ENCODE measurements at regions not wholly inside any gene's neighbourhood (a gene's known extent, or its start where the extent isn't known, plus 50 kb on each side); places are given as distances from the start of the nearest gene placed in this dataset.

DNA sequence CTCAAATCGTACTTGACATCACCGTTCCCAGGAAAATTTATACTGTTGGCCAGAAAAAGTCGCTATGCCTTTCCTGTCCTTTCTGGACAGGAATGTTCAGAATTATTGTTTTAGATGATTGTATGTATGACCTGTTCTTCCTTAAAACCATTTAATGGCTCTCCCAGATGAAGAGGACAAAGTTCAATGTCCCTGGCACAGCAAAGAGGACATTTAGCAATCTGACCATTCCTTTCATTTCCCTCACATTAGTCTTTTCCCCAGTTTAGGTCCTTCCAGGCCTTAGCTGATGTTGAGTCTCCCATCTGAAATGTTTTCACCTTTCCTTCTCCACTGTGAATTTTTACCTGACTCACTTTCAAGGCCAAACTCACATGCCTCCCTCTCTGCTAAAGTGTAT, 938.9 kb downstream of the CDH11 start:
- TF ChIP-seq POLR2A (IDR thresholded peaks at IDR 0.05) (no peak), POLR2AphosphoS5 (IDR thresholded peaks at IDR 0.05; ENCODE audit: insufficient read depth in 1 of 2, low read depth in 1 of 2) (no peak)
- TF ChIP-seq, protein P1, sequence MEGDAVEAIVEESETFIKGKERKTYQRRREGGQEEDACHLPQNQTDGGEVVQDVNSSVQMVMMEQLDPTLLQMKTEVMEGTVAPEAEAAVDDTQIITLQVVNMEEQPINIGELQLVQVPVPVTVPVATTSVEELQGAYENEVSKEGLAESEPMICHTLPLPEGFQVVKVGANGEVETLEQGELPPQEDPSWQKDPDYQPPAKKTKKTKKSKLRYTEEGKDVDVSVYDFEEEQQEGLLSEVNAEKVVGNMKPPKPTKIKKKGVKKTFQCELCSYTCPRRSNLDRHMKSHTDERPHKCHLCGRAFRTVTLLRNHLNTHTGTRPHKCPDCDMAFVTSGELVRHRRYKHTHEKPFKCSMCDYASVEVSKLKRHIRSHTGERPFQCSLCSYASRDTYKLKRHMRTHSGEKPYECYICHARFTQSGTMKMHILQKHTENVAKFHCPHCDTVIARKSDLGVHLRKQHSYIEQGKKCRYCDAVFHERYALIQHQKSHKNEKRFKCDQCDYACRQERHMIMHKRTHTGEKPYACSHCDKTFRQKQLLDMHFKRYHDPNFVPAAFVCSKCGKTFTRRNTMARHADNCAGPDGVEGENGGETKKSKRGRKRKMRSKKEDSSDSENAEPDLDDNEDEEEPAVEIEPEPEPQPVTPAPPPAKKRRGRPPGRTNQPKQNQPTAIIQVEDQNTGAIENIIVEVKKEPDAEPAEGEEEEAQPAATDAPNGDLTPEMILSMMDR (IDR thresholded peaks at IDR 0.05): no peak
- no peak for DNase-seq (ENCODE audit: extremely low spot score in 2 of 2)
- Histone ChIP-seq H3K27me3 (no peaks in the 10 kb centered on the region), H3K27ac (no peak overlapping the region), H3K9me3 (no peaks in the 10 kb centered on the region), H3K4me3 (no peak overlapping the region), H3K36me3 (no peaks in the 10 kb centered on the region), H3K4me1 (no peaks in the 10 kb centered on the region)
- intact Hi-C loops (cut with DNase I): loop anchor here (5.0 kb wide), 1 partner anchor 1839 kb away; no protein-coding TSS in a partner anchor

DNA sequence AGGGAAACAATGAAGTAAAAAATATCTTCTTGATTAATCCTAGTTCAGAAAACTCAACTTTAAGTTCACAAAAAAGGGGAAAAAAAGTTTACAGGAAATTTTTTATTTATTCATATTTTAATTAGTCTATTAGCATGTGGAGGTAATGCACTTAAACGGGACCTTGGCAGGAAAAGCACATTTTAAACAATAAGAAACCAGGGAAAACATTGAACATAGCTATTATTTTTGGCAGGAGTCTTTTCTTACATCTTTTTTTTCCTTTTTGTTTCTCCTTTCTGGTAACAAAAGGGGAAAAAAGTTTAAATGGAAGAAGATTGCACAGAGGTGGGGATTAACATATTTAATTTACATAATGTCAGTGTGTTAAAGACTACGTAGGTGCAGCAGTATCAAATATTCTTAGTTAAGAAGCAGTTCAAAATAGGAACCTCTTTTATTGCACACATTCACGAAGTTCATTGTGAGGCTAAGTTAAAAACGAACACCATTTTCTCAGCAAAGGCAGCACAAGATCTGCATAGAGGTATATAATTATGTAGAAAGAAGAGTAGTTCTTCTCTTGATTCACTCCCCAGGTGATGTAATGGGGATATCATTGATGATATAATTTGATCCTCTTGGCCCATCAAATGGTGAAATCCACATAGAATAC, 940.5 kb downstream of the CDH11 start:
- H3K9me3 ChIP-seq: no peaks in the 10 kb centered on the region
- H3K4me3 ChIP-seq: no peak overlapping the region
- DNase-seq (ENCODE audit: extremely low spot score in 2 of 2): no peak
- no peak overlapping the region for H3K27ac ChIP-seq
- no peak for TF ChIP-seq POLR2AphosphoS5 (IDR thresholded peaks at IDR 0.05; ENCODE audit: insufficient read depth in 1 of 2, low read depth in 1 of 2)
- TF ChIP-seq POLR2A (IDR thresholded peaks at IDR 0.05): no peak
- TF ChIP-seq, protein P1 (IDR thresholded peaks at IDR 0.05): no peak
- H3K27me3 ChIP-seq: no peaks in the 10 kb centered on the region
- no peaks in the 10 kb centered on the region for H3K36me3 ChIP-seq
- intact Hi-C loops (cut with DNase I): loop anchor here (5.0 kb wide), 1 partner anchor 1841 kb away; no protein-coding TSS in a partner anchor
- no peaks in the 10 kb centered on the region for H3K4me1 ChIP-seq

DNA sequence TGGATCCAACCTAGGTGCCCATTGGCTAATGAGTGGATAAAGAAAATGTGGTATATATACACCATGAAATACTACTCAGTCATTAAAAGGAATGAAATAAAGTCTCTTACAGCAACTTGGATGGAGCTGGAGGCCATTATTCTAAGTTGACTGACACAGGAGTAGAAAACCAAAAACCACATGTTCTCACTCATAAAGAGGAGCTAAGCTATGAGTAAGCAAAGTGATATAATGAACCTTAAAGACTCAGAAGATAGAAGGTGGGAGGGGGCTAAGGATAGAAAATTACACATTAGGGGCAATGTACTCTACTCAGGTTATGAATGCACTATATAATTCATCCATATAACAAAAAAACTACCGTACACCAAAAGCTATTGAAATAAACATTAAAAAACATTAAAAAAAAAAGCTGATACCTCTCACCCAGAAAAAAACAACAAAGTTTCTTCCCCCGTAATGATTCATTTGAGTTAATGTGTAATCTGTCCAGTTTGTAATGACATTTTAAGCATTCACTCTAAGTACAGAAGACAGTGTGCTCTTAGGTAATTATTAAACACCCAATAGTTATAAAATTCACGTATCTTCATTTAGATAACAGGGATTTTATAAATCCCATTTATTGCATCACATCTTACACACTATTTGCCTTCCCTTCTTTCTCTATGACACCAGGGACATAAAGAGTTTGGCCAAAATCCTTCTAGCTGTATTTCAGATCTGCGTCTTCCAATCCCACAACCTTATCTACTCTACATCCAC, 941.5 kb downstream of the CDH11 start:
- Histone ChIP-seq H3K27me3 (no peaks in the 10 kb centered on the region), H3K36me3 (no peaks in the 10 kb centered on the region), H3K4me1 (no peaks in the 10 kb centered on the region), H3K9me3 (no peaks in the 10 kb centered on the region), H3K4me3 (no peak overlapping the region), H3K27ac (no peak overlapping the region)
- DNase-seq (ENCODE audit: extremely low spot score in 2 of 2): no peak
- TF ChIP-seq, protein P1 (IDR thresholded peaks at IDR 0.05): no peak
- TF ChIP-seq POLR2AphosphoS5 (IDR thresholded peaks at IDR 0.05; ENCODE audit: insufficient read depth in 1 of 2, low read depth in 1 of 2): no peak
- TF ChIP-seq POLR2A (IDR thresholded peaks at IDR 0.05): no peak
- intact Hi-C loops (cut with DNase I): loop anchor here (5.0 kb wide), 1 partner anchor 1842 kb away; no protein-coding TSS in a partner anchor

DNA sequence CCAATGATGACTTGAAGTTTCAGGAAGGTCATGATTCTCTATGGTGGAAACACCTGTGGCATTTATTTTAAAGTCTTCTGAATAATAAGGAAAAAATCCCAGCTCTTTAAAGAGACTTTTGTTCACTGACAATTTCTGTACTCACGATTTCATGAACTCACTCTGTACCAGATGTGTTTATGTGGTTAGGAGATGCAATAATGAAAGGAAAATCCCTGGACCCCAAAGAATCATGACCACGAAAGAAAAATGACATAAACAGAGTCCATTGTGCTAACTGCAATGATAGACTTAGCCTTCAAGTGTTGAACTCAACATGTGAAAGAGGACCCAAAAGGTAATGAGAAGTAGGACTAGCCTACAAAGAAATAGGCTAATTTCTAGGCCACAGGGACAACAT, 947.5 kb downstream of the CDH11 start:
- no peaks in the 10 kb centered on the region for H3K36me3 ChIP-seq
- TF ChIP-seq POLR2AphosphoS5 (IDR thresholded peaks at IDR 0.05; ENCODE audit: insufficient read depth in 1 of 2, low read depth in 1 of 2) (no peak), POLR2A (IDR thresholded peaks at IDR 0.05) (no peak)
- TF ChIP-seq, protein P1 (IDR thresholded peaks at IDR 0.05): no peak
- no peak overlapping the region for H3K27ac ChIP-seq
- no peaks in the 10 kb centered on the region for H3K27me3 ChIP-seq
- no peak for DNase-seq (ENCODE audit: extremely low spot score in 2 of 2)
- H3K4me3 ChIP-seq: no peak overlapping the region
- intact Hi-C loops (cut with DNase I): no loop called here
- H3K9me3 ChIP-seq: no peaks in the 10 kb centered on the region
- H3K4me1 ChIP-seq: no peaks in the 10 kb centered on the region

DNA sequence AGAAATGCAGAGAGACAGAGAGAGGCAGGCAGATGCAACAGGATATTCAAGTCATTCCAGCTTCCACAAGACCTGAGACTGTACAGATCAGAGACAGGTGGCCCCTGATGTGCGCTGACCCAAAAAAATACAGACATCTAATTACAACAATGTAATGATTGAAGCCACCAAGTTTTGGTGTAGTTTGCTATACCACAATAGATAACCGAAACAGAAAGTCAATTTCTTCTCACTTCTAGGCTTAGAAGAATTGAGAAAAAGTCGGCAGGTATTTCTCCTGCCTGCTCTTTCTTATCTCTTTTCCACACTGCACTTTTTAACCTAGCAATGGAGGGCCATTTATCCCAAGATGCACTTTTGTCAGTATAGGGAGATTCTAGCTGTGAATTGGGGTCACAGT, 949.2 kb downstream of the CDH11 start:
- TF ChIP-seq, protein P1 (IDR thresholded peaks at IDR 0.05): no peak
- no peak for TF ChIP-seq POLR2AphosphoS5 (IDR thresholded peaks at IDR 0.05; ENCODE audit: insufficient read depth in 1 of 2, low read depth in 1 of 2)
- H3K4me3 ChIP-seq: no peak overlapping the region

More for the DNA sequence above, 949.2 kb downstream of the CDH11 start:
- H3K27ac ChIP-seq: no peak overlapping the region
- H3K36me3 ChIP-seq: no peaks in the 10 kb centered on the region
- no peak for DNase-seq (ENCODE audit: extremely low spot score in 2 of 2)
- intact Hi-C loops (cut with DNase I): no loop called here
- no peaks in the 10 kb centered on the region for H3K27me3 ChIP-seq
- H3K4me1 ChIP-seq: no peaks in the 10 kb centered on the region
- H3K9me3 ChIP-seq: no peaks in the 10 kb centered on the region

Data from vagina (tissue), 2 donors.